Lung (tissue), 11 donors: ENCODE measurements at regions not wholly inside any gene's neighbourhood (a gene's known extent, or its start where the extent isn't known, plus 50 kb on each side); places are given as distances from the start of the nearest gene placed in this dataset.

Source experiments
- ATAC-seq: fragments of 200-7000 bp; cut with Tn5 transposase; one replicate; pipeline ENCODE4 v1.9.1; 2020; ENCODE audit warnings: moderate number of reproducible peaks; ENCODE audit not compliant: insufficient read depth, low FRiP score
- DNase-seq, 3 donors: peaks; one replicate each; pipeline ENCODE4 v3.0.0-alpha.2; 2013 to 2017
- H3K27ac ChIP-seq, 2 donors: one replicate each; pipeline ENCODE4 v1.5.1; 2013; ENCODE audit warnings: mild to moderate bottlenecking in 2 of 2, moderate library complexity in 2 of 2, control low read depth in 1 of 2, inconsistent platforms in 1 of 2, low read depth in 1 of 2, low read length in 1 of 2
- H3K27me3 ChIP-seq, 3 donors: one replicate each; pipeline ENCODE4 v1.5.1; 2013; ENCODE audit warnings: low read length in 2 of 3; ENCODE audit not compliant: control insufficient read depth in 3 of 3, insufficient read depth in 3 of 3
- H3K36me3 ChIP-seq, 4 donors: one replicate each; pipeline ENCODE4 v1.5.1; 2013; ENCODE audit warnings: low read length in 4 of 4, mild to moderate bottlenecking in 1 of 4, moderate library complexity in 1 of 4; ENCODE audit not compliant: control insufficient read depth in 4 of 4, insufficient read depth in 4 of 4
- H3K4me1 ChIP-seq, 5 donors: one replicate each; pipeline ENCODE4 v1.5.1; 2013; ENCODE audit warnings: low read length in 5 of 5, mild to moderate bottlenecking in 2 of 5, moderate library complexity in 1 of 5; ENCODE audit not compliant: control insufficient read depth in 5 of 5, insufficient read depth in 5 of 5
- H3K4me3 ChIP-seq: one replicate; pipeline ENCODE4 v1.5.1; 2013; ENCODE audit warnings: mild to moderate bottlenecking, control low read depth, moderate library complexity
- H3K9ac ChIP-seq, 2 donors: one replicate each; pipeline ENCODE4 v1.5.1; 2013; ENCODE audit warnings: low read length in 2 of 2, control low read depth in 1 of 2; ENCODE audit not compliant: insufficient read depth in 1 of 2
- H3K9me3 ChIP-seq, 4 donors: one replicate each; pipeline ENCODE4 v1.5.1; 2013; ENCODE audit warnings: low read length in 3 of 4, mild to moderate bottlenecking in 1 of 4, moderate library complexity in 1 of 4; ENCODE audit not compliant: control insufficient read depth in 4 of 4, insufficient read depth in 3 of 4
- CTCF ChIP-seq: IDR thresholded peaks from 2 replicates; pipeline ENCODE4 v1.5.1; 2012; ENCODE audit warnings: mild to moderate bottlenecking; ENCODE audit errors: control extremely low read depth, extremely low read depth
- WGBS, 2 donors: extraction: QIAGEN DNeasy Blood & Tissue Kit; methylation state at CpG; one replicate each; pipeline ENCODE4 v1.1.7; 2013; 5-methylcytosine and 5-hydroxymethylcytosine counted together
- donor health status: control.
- donor health status: control.
- donor health status: Bipolar disorder and iron deficiency.
- donor health status: healthy.
- donor health status: DM: yes; HTN: yes; CAD: no.

DNA sequence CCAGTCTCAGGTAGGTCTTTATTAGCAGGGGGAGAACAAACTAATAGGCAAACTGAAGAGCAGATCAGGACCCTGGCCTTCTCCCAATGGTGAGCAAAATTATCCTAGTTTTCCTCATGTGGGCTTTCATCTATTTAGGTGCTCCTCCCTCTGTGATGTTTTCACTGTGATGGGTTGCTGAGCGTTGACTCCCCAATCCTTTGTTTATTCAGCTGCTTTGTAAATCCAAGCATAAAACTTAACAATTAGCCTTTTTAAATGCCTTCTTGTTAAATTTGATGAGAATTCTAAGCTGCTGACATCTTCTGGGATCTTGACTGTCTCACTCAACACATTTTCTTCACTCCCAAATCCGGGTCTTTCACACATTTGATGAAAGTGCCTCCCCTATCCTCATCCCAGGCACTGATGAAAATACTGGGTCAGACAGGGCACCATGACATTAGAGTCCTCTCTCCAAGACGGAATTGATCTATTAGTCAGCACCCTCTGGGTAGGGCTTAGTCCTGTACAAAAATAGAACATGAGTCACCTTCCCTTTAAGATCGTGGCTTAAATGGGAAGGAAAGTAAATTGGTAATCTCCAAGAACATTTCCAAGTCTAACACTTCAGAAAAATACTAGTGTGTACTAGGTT is 199.3 kb upstream of the ISX start:
- Histone ChIP-seq H3K4me1 (no peaks in the 10 kb centered on the region), H3K27me3 (no peaks in the 10 kb centered on the region), H3K36me3 (no peaks in the 10 kb centered on the region), H3K4me3 (no peak overlapping the region), H3K27ac (no peak overlapping the region), H3K9me3 (no peaks in the 10 kb centered on the region), H3K9ac (no peak overlapping the region)
- no peak for DNase-seq
- 57 to 68% methylated on average over 4 of the region's 4 CpGs for WGBS, 2 donors
- TF ChIP-seq CTCF = no peak
- ATAC-seq = no peak

- Histone ChIP-seq H3K27me3 (peaks cover 0 to 5% (median 0%) of the 10 kb centered on the region in 3 donors), H3K9me3 (peaks cover 0 to 3% (median 0%) of the 10 kb centered on the region in 4 donors), H3K36me3 (no peaks in the 10 kb centered on the region), H3K4me1 (no peaks in the 10 kb centered on the region), H3K27ac (no peak overlapping the region), H3K9ac (no peak overlapping the region), H3K4me3 (no peak overlapping the region)
- DNase-seq (no peak), ATAC-seq (no peak)
- WGBS, 2 donors = 38 to 42% methylated on average over 1 of the region's 1 CpG
- TF ChIP-seq CTCF = no peak
Measured at GRCh38 chr22:34877506-34877905, 188.5 kb upstream of the ISX start.

GRCh38 chr22:34878171-34878570 is 187.8 kb upstream of the ISX start:
- no peak for ATAC-seq
- TF ChIP-seq CTCF = no peak
- Histone ChIP-seq H3K9me3 (peaks cover 0 to 3% (median 0%) of the 10 kb centered on the region in 4 donors), H3K4me3 (no peak overlapping the region), H3K27ac (no peak overlapping the region), H3K27me3 (peaks cover 0 to 5% (median 0%) of the 10 kb centered on the region in 3 donors), H3K36me3 (no peaks in the 10 kb centered on the region), H3K9ac (no peak overlapping the region), H3K4me1 (no peaks in the 10 kb centered on the region)
- DNase-seq = no peak

- 69 to 90% methylated on average over 3 of the region's 3 CpGs for WGBS, 2 donors
Measured at GRCh38 chr22:34879001-34879400, 187.0 kb upstream of the ISX start.

More at GRCh38 chr22:34879001-34879400, 187.0 kb upstream of the ISX start:
- DNase-seq (no peak), ATAC-seq (no peak)
- Histone ChIP-seq H3K36me3 (no peaks in the 10 kb centered on the region), H3K27me3 (peaks cover 0 to 5% (median 0%) of the 10 kb centered on the region in 3 donors), H3K4me1 (no peaks in the 10 kb centered on the region), H3K4me3 (no peak overlapping the region), H3K27ac (no peak overlapping the region), H3K9me3 (peaks cover 0 to 3% (median 0%) of the 10 kb centered on the region in 4 donors), H3K9ac (no peak overlapping the region)
- no peak for TF ChIP-seq CTCF
